Hepatocyte (in vitro differentiated cells): ENCODE measurements at regions not wholly inside any gene's neighbourhood (a gene's known extent, or its start where the extent isn't known, plus 50 kb on each side); places are given as distances from the start of the nearest gene placed in this dataset.

ENCODE experiments used
- DNase-seq: peaks from one replicate; pipeline ENCODE4 v3.0.0-alpha.2; 2016; ENCODE audit warnings: low spot score
- H2AFZ ChIP-seq: fragments of 200-600 bp; sonication (generic); 2 replicates; pipeline ENCODE4 v1.6.0; 2016; ENCODE audit warnings: antibody characterized with exemption, mild to moderate bottlenecking
- H3K27ac ChIP-seq: fragments of 200-600 bp; sonication (generic); 2 replicates; pipeline ENCODE4 v1.5.1; 2016; ENCODE audit warnings: mild to moderate bottlenecking
- H3K27me3 ChIP-seq: fragments of 200-600 bp; sonication (generic); 2 replicates; pipeline ENCODE4 v1.6.1; 2016
- H3K36me3 ChIP-seq: fragments of 200-600 bp; sonication (generic); replicated peaks from 2 replicates; pipeline ENCODE4 v1.5.1; 2016; ENCODE audit warnings: low read depth; ENCODE audit not compliant: insufficient read depth
- H3K4me1 ChIP-seq: fragments of 200-600 bp; sonication (generic); 2 replicates; pipeline ENCODE4 v1.5.1; 2016; ENCODE audit warnings: mild to moderate bottlenecking, moderate library complexity; ENCODE audit not compliant: insufficient read depth
- H3K4me2 ChIP-seq: fragments of 200-600 bp; sonication (generic); 2 replicates; pipeline ENCODE4 v1.6.0; 2016
- H3K4me3 ChIP-seq: fragments of 200-600 bp; sonication (generic); 2 replicates; pipeline ENCODE4 v1.5.1; 2016; ENCODE audit warnings: mild to moderate bottlenecking
- H3K79me2 ChIP-seq: fragments of 200-600 bp; sonication (generic); 2 replicates; pipeline ENCODE4 v1.6.0; 2017; ENCODE audit warnings: mild to moderate bottlenecking
- H3K9me2 ChIP-seq: fragments of 200-600 bp; sonication (generic); replicated peaks from 2 replicates; pipeline ENCODE4 v1.6.0; 2017; ENCODE audit warnings: mild to moderate bottlenecking; ENCODE audit not compliant: insufficient read depth
- H3K9me3 ChIP-seq: fragments of 200-600 bp; sonication (generic); 2 replicates; pipeline ENCODE4 v1.5.1; 2016; ENCODE audit warnings: low read depth, mild to moderate bottlenecking
- H4K20me1 ChIP-seq: fragments of 200-600 bp; sonication (generic); 2 replicates; pipeline ENCODE4 v1.6.0; 2016; ENCODE audit warnings: mild to moderate bottlenecking; ENCODE audit not compliant: insufficient read depth, poor library complexity, severe bottlenecking
- CTCF ChIP-seq: fragments of 200-600 bp; sonication (generic); IDR thresholded peaks from 2 replicates; pipeline ENCODE4 v1.5.1; 2016; ENCODE audit warnings: antibody characterized with exemption, mild to moderate bottlenecking; ENCODE audit not compliant: poor library complexity
- EZH2 ChIP-seq: fragments of 200-600 bp; sonication (generic); IDR thresholded peaks from 2 replicates; pipeline ENCODE4 v1.6.1; 2016; ENCODE audit warnings: antibody characterized with exemption, mild to moderate bottlenecking, borderline replicate concordance
- EZH2phosphoT487 ChIP-seq: fragments of 200-600 bp; sonication (generic); IDR thresholded peaks from one replicate; pipeline ENCODE4 v1.6.1; 2018; ENCODE audit warnings: antibody characterized with exemption, mild to moderate bottlenecking, low read depth, moderate library complexity; ENCODE audit not compliant: unreplicated experiment, severe bottlenecking
- WGBS: methylation state at CpG from one replicate; pipeline ENCODE4 v1.1.6; 2016; ENCODE audit warnings: low lambda C conversion rate; ENCODE audit errors: missing lambda C conversion rate; 5-methylcytosine and 5-hydroxymethylcytosine counted together

- Histone ChIP-seq H3K4me3 (no peak overlapping the region), H3K4me1 (no peaks in the 10 kb centered on the region), H3K9me3 (no peaks in the 10 kb centered on the region), H2AFZ (no peak overlapping the region), H3K27ac (no peak overlapping the region), H3K27me3 (no peaks in the 10 kb centered on the region), H3K9me2 (no peaks in the 10 kb centered on the region), H3K4me2 (no peak overlapping the region), H3K79me2 (no peaks in the 10 kb centered on the region), H4K20me1 (no peaks in the 10 kb centered on the region), H3K36me3 (no peaks in the 10 kb centered on the region)
- no peak for DNase-seq
- 95% methylated on average over 5 of the region's 5 CpGs for WGBS
- TF ChIP-seq EZH2 (no peak), CTCF (no peak), EZH2phosphoT487 (no peak)
Measured at GRCh38 chr17:56648321-56648720, 54.8 kb downstream of the NOG start.

DNA sequence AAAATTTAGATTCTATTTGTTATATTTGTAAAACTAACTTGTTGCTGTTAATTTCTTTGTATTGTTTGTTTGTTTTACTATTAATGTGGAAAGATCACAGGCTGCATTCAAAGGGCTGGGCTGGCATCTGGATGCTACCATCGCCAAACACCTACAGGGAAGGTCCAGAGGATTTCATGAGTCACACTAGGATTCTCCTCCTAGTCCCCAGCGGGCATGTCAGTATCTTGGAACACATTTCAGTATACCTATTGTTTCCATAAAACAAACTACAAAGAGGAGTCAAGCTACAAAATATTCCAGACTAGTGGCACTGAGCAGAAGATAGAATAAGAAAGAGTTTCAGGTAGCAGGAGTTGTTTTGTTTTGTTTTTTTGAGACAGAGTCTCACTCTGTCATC is 55.3 kb downstream of the NOG start:
- no peaks in the 10 kb centered on the region for H3K27me3 ChIP-seq
- no peaks in the 10 kb centered on the region for H3K4me1 ChIP-seq
- TF ChIP-seq CTCF = no peak
- no peak for TF ChIP-seq EZH2phosphoT487
- no peak for TF ChIP-seq EZH2
- no peak overlapping the region for H3K27ac ChIP-seq
- H3K4me3 ChIP-seq = no peak overlapping the region
- H3K9me3 ChIP-seq = no peaks in the 10 kb centered on the region
- H3K36me3 ChIP-seq = no peaks in the 10 kb centered on the region
- no peak overlapping the region for H3K4me2 ChIP-seq
- no peaks in the 10 kb centered on the region for H3K9me2 ChIP-seq
- no peak for DNase-seq
- WGBS = 69% methylated on average over 2 of the region's 2 CpGs
- H4K20me1 ChIP-seq = no peaks in the 10 kb centered on the region
- no peaks in the 10 kb centered on the region for H3K79me2 ChIP-seq
- H2AFZ ChIP-seq = no peak overlapping the region

GRCh38 chr17:56652628-56653027 is 59.1 kb downstream of the NOG start:
- Histone ChIP-seq H4K20me1 (no peaks in the 10 kb centered on the region), H3K9me2 (no peaks in the 10 kb centered on the region), H2AFZ (no peak overlapping the region), H3K79me2 (no peaks in the 10 kb centered on the region), H3K27ac (no peak overlapping the region), H3K4me3 (no peak overlapping the region), H3K36me3 (no peaks in the 10 kb centered on the region), H3K4me1 (no peaks in the 10 kb centered on the region), H3K27me3 (peaks cover 2% of the 10 kb centered on the region), H3K9me3 (no peaks in the 10 kb centered on the region), H3K4me2 (no peak overlapping the region)
- TF ChIP-seq EZH2 = no peak
- TF ChIP-seq CTCF = no peak
- TF ChIP-seq EZH2phosphoT487 = no peak
- DNase-seq = no peak
- 47% methylated on average over 2 of the region's 2 CpGs for WGBS

GRCh38 chr17:56653877-56654276 is 60.4 kb downstream of the NOG start:
- Histone ChIP-seq H3K9me2 (no peaks in the 10 kb centered on the region), H3K27ac (no peak overlapping the region), H3K27me3 (peaks cover 4% of the 10 kb centered on the region), H3K4me2 (no peak overlapping the region), H4K20me1 (no peaks in the 10 kb centered on the region), H3K9me3 (no peaks in the 10 kb centered on the region), H3K4me3 (no peak overlapping the region), H3K79me2 (no peaks in the 10 kb centered on the region), H2AFZ (no peak overlapping the region), H3K4me1 (no peaks in the 10 kb centered on the region), H3K36me3 (no peaks in the 10 kb centered on the region)
- peak; percentile 49 for TF ChIP-seq CTCF
- no peak for TF ChIP-seq EZH2
- DNase-seq = peak; percentile 56
- WGBS = 55% methylated on average over 3 of the region's 3 CpGs
